Ovary (tissue), 3 donors: ENCODE measurements at regions not wholly inside any gene's neighbourhood (a gene's known extent, or its start where the extent isn't known, plus 50 kb on each side); places are given as distances from the start of the nearest gene placed in this dataset.

Experiments
- EP300 ChIP-seq: sonication (generic); formaldehyde crosslinking; IDR thresholded peaks from one replicate; pipeline ENCODE4 v1.6.1; 2017; ENCODE audit warnings: antibody characterized with exemption
- TF ChIP-seq, protein P1 (sequence below), 3 donors: fragments of 450-650 bp in 2 of 3; fragments of 200-600 bp in 1 of 3; IDR thresholded peaks; one replicate each; pipeline versions ENCODE4 v1.5.1 to v1.8.0; 2016 to 2022; ENCODE audit warnings: antibody characterized with exemption in 3 of 3, mild to moderate bottlenecking in 1 of 3
- donor health status: DM: no; HTN: no; CAD: no.

DNA sequence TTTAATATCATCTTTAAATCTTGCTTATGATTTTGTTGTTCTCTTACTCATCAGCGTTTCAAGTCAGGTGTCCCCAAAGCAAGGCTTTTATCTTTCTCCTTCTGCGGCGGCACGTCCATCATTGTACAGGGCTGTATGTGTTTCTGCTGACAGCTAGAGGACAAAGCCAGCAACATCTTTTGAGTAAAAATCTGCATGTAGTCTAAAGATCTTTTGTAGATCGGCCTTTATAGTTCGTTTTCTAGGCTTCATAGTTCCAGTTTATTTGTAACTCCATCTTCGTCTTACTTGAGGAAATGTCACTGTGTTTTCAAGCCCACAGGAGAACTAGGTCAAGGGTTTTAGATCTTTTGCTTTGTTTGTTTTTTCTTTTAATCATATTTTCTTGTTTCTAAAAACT is 211.4 kb upstream of the TOPAZ1 start:
- TF ChIP-seq, protein P1, sequence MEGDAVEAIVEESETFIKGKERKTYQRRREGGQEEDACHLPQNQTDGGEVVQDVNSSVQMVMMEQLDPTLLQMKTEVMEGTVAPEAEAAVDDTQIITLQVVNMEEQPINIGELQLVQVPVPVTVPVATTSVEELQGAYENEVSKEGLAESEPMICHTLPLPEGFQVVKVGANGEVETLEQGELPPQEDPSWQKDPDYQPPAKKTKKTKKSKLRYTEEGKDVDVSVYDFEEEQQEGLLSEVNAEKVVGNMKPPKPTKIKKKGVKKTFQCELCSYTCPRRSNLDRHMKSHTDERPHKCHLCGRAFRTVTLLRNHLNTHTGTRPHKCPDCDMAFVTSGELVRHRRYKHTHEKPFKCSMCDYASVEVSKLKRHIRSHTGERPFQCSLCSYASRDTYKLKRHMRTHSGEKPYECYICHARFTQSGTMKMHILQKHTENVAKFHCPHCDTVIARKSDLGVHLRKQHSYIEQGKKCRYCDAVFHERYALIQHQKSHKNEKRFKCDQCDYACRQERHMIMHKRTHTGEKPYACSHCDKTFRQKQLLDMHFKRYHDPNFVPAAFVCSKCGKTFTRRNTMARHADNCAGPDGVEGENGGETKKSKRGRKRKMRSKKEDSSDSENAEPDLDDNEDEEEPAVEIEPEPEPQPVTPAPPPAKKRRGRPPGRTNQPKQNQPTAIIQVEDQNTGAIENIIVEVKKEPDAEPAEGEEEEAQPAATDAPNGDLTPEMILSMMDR (IDR thresholded peaks at IDR 0.05) = no peak
- TF ChIP-seq EP300 = no peak
